H4 (cell line): ENCODE measurements at regions not wholly inside any gene's neighbourhood (a gene's known extent, or its start where the extent isn't known, plus 50 kb on each side); places are given as distances from the start of the nearest gene placed in this dataset.

Experiments
- DNase-seq: peaks from one replicate; pipeline ENCODE4 v3.0.0-alpha.2; 2015; ENCODE audit warnings: low spot score

- DNase-seq = peak; percentile 70
Measured at GRCh38 chr14:38143659-38144505, 63.8 kb upstream of the SSTR1 start.

- no peak for DNase-seq
Measured at GRCh38 chr14:38145142-38145541, 62.6 kb upstream of the SSTR1 start.

- no peak for DNase-seq
Measured at GRCh38 chr14:38150075-38150474, 57.6 kb upstream of the SSTR1 start.
